Activated naive CD8-positive, alpha-beta T cell treated with anti-CD3 and anti-CD28 coated beads, Interleukin-2, amount 10 ng/mL, durations not matched to agents 7 days and 5 days (primary cell): ENCODE measurements at regions not wholly inside any gene's neighbourhood (a gene's known extent, or its start where the extent isn't known, plus 50 kb on each side); places are given as distances from the start of the nearest gene placed in this dataset.

Source experiments
- ATAC-seq: fragments of 150-1000 bp; cut with Tn5 transposase; one replicate; pipeline ENCODE4 v1.10.0; 2021; ENCODE audit warnings: low read depth, moderate library complexity
- POLR2A ChIA-PET: fragments of 350-600 bp; sonication (Branson Sonifier 250); formaldehyde crosslinking; loops from one replicate; lab custom pipeline; 2021; ENCODE audit warnings: antibody characterized with exemption; lab: Charles Lee
- DNase-seq: peaks from one replicate; pipeline ENCODE4 v3.0.0; 2021
- H3K27ac Mint-ChIP-seq: one replicate; pipeline ENCODE4 v1.8.0; 2022; ENCODE audit warnings: mild to moderate bottlenecking, mixed read lengths
- H3K27me3 Mint-ChIP-seq: one replicate; pipeline ENCODE4 v1.8.0; 2022; ENCODE audit warnings: mild to moderate bottlenecking, moderate library complexity, mixed read lengths
- H3K36me3 Mint-ChIP-seq: one replicate; pipeline ENCODE4 v1.8.0; 2021; ENCODE audit warnings: mild to moderate bottlenecking, mixed read lengths
- H3K4me1 Mint-ChIP-seq: one replicate; pipeline ENCODE4 v1.8.0; 2021; ENCODE audit warnings: mixed read lengths
- H3K4me3 Mint-ChIP-seq: one replicate; pipeline ENCODE4 v1.8.0; 2022; ENCODE audit warnings: mild to moderate bottlenecking, moderate library complexity, mixed read lengths
- H3K9me3 Mint-ChIP-seq: one replicate; pipeline ENCODE4 v1.8.0; 2021; ENCODE audit warnings: mixed read lengths

DNA sequence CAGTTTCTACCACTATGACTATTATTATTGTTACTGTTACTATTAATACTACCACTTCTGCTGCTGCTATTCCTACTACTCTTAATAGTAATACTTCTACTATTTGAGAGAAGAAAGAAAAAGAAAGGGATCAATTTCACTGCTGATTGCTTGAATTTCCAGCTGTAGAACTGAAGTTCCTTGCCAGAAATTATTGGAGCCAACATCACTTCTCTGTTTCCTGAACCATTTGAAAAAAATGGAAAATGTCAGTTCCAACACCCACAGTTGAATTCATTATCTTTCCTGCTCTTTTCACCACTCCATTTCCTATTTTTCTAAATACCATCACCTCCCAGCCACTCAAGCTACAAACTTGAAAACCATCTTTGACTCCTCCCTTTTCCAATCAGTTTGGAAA lies 54.1 kb upstream of the PIK3C2G start:
- POLR2A ChIA-PET = no interaction called here
- no peak for ATAC-seq
- Mint-ChIP-seq H3K9me3 (peaks cover 2% of the 10 kb centered on the region), H3K4me3 (no peak overlapping the region), H3K4me1 (no peaks in the 10 kb centered on the region), H3K36me3 (no peaks in the 10 kb centered on the region), H3K27me3 (no peaks in the 10 kb centered on the region), H3K27ac (no peak overlapping the region)
- DNase-seq = no peak

DNA sequence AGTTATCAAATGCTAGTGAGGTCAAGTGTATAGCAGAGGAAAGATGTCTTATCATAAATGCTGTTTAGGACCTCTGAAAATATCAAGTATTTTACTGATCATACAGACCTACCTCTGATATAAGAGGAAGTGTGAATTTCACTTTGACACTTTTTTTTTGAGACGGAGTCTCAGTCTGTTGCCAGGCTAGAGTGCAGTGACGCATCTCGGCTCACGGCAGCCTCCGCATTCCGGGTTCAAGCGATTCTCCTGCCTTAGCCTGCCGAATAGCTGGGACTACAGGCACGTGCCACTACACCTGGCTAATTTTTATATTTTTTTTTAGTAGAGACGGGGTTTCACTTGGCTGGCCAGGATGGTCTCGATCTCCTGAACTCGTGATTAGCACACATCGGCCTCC lies 55.1 kb upstream of the PIK3C2G start:
- POLR2A ChIA-PET = no interaction called here
- DNase-seq (no peak), ATAC-seq (no peak)
- no peaks in the 10 kb centered on the region for H3K4me1 Mint-ChIP-seq
- H3K27ac Mint-ChIP-seq = no peak overlapping the region
- peaks cover 2% of the 10 kb centered on the region for H3K9me3 Mint-ChIP-seq
- H3K27me3 Mint-ChIP-seq = no peaks in the 10 kb centered on the region
- H3K4me3 Mint-ChIP-seq = no peak overlapping the region
- H3K36me3 Mint-ChIP-seq = no peaks in the 10 kb centered on the region

DNA sequence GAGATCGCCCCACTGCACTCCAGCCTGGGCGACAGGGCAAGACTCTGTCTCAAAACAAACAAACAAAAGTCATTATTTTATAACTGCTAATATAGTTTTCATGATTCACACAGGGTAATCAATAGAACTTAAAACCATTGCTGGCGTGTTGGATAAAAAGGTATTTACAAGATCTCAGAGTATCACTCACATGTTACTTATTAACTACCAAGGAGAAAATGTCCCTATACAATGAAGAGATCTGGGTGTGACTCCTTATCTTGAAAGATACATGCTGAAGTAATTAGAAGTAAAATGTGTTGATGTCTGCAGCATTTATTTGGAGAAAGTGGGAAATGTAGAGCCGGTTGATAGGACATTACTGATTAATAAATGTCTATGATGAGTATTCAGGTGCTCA lies 57.3 kb upstream of the PIK3C2G start:
- Mint-ChIP-seq H3K27me3 (no peaks in the 10 kb centered on the region), H3K9me3 (peaks cover 2% of the 10 kb centered on the region), H3K36me3 (no peaks in the 10 kb centered on the region), H3K27ac (no peak overlapping the region), H3K4me3 (no peak overlapping the region), H3K4me1 (no peaks in the 10 kb centered on the region)
- POLR2A ChIA-PET = no interaction called here
- ATAC-seq (no peak), DNase-seq (no peak)

DNA sequence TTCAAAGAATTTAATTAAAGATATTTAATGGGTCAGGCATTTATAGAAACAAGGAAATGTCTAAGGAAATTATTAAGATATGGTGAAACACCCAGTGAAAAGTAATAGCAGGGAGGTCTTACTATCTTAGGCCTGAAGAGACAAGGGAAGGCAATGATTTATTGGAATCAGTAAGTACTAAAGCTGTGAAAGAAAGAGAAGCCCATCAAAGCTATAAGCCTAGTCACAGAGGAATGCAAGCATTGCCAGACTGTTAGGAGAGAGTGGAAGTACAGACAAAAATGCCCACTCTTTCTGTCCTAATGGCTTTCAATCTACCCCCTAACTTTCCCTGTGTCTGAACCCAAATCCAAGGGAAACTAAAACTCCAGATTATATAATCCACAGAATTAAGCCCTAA lies 69.2 kb upstream of the PIK3C2G start:
- Mint-ChIP-seq H3K27me3 (no peaks in the 10 kb centered on the region), H3K9me3 (peaks cover 4% of the 10 kb centered on the region), H3K36me3 (no peaks in the 10 kb centered on the region), H3K4me1 (no peaks in the 10 kb centered on the region), H3K27ac (no peak overlapping the region), H3K4me3 (no peak overlapping the region)
- POLR2A ChIA-PET = no interaction called here
- ATAC-seq (no peak), DNase-seq (no peak)

DNA sequence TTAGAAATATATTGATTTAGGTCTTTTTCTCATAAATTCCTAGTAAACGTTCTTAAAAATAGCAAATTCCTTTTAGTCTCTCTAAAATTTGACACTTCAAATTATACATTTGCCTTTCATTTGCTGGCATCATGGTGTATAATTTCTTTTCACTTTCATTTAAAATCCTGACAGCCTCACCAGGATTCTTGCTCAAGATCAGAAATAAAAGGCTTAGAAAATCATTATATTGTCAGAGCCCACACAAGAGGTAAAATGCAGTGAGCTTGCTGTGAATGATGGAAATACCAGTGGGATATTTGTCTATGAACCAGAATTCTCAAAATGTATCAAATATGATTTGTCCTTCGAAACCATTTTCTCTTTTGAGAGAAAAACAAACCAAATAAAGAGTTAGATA lies 78.2 kb upstream of the PIK3C2G start:
- H3K9me3 Mint-ChIP-seq = no peaks in the 10 kb centered on the region
- H3K27ac Mint-ChIP-seq = no peak overlapping the region
- no peak overlapping the region for H3K4me3 Mint-ChIP-seq
- H3K4me1 Mint-ChIP-seq = no peaks in the 10 kb centered on the region
- H3K36me3 Mint-ChIP-seq = no peaks in the 10 kb centered on the region
- no peaks in the 10 kb centered on the region for H3K27me3 Mint-ChIP-seq
- POLR2A ChIA-PET = no interaction called here
- DNase-seq = no peak
- no peak for ATAC-seq

DNA sequence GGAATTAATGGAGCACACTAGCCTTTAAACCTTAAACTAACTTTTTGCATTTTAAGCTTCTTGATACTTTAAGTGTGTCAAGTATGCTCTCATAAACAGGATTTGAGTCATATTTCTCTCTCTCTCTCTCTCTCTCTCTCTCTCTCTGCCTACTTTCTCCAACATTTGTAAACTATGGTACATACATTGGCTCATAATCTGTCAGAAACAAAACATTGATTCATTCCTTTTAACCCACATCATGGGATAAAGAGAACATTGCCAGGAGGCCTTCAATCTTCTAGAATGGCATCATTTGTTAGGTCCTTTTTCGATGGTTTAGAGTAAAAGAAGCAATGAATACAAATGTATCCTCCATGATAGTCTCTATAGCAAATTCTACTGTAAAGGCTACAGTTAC lies 81.6 kb upstream of the RERGL start:
- Mint-ChIP-seq H3K4me1 (no peaks in the 10 kb centered on the region), H3K27ac (no peak overlapping the region), H3K27me3 (no peaks in the 10 kb centered on the region), H3K9me3 (peaks cover 10% of the 10 kb centered on the region), H3K36me3 (no peaks in the 10 kb centered on the region), H3K4me3 (no peak overlapping the region)
- POLR2A ChIA-PET = no interaction called here
- DNase-seq (no peak), ATAC-seq (no peak)

DNA sequence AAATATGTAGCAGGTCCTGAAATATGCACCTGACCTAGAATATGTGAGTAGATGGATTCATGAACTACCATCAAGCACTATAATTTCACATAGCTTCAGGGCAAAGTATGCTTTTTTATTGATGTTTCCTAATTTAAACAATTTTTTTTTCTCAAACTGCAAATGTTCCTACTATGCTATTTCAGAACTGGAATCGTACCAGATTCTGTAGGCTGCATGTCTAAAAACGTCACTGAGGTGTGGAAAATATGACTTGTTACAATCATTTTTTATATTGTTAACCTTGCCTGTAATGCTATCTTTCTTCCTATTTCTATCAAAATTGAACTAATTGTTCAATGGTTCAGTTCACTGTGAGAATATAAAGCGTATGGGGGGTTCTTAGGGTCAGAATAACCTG lies 78.0 kb upstream of the RERGL start:
- ATAC-seq (no peak), DNase-seq (no peak)
- H3K36me3 Mint-ChIP-seq = no peaks in the 10 kb centered on the region
- no peak overlapping the region for H3K27ac Mint-ChIP-seq
- POLR2A ChIA-PET = no interaction called here
- H3K27me3 Mint-ChIP-seq = no peaks in the 10 kb centered on the region
- H3K4me3 Mint-ChIP-seq = no peak overlapping the region
- H3K9me3 Mint-ChIP-seq = peaks cover 10% of the 10 kb centered on the region
- peaks cover 5% of the 10 kb centered on the region for H3K4me1 Mint-ChIP-seq

DNA sequence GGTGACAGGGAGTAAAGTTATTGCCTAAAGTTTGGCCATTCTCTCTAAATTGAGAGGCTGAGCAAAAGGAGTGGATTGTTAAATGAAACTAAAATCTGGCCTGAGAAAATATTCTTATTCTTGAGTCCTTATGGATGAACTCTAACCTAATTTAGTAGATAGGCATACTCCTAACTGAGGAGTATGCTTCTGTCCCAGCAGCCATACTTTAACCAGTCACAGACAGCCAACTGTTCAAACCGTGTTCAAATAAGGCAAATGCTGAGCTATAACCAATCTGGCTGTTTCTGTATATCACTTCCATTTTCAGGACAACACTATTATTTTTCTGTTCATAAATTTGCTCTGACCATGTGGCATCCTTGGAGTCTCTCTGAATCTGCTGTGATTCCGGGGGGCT lies 75.9 kb upstream of the RERGL start:
- ATAC-seq = no peak
- H3K4me1 Mint-ChIP-seq = peaks cover 5% of the 10 kb centered on the region

DNA sequence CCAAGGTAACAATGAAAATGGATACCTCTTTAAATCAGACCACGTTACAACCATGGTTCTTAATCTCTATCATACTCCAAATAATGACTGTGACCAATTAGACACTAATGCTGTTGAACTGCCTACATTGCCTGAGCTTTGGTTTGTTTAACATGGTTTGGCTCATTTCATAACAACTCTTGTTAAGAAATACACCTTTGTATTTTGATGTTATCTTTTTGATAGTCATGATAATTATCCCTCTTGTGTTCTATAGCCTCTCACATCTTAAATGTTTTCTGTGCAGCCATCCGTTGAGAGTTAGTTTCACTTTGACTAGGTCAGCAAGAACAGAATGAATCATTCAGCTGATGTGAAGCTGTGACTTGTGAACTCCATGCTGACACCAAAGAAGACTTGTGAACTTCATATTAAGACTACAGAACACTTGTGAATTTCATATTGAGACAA lies 75.5 kb upstream of the RERGL start:
- no peak overlapping the region for H3K27ac Mint-ChIP-seq
- ATAC-seq = peak; percentile 33
- H3K36me3 Mint-ChIP-seq = no peaks in the 10 kb centered on the region
- H3K9me3 Mint-ChIP-seq = peaks cover 3% of the 10 kb centered on the region
- H3K4me3 Mint-ChIP-seq = no peak overlapping the region
- DNase-seq = no peak
- peaks cover 5% of the 10 kb centered on the region for H3K4me1 Mint-ChIP-seq
- POLR2A ChIA-PET = no interaction called here
- no peaks in the 10 kb centered on the region for H3K27me3 Mint-ChIP-seq

More for the DNA sequence above, 75.9 kb upstream of the RERGL start:
- Mint-ChIP-seq H3K36me3 (no peaks in the 10 kb centered on the region), H3K27ac (no peak overlapping the region), H3K4me3 (no peak overlapping the region), H3K27me3 (no peaks in the 10 kb centered on the region), H3K9me3 (peaks cover 3% of the 10 kb centered on the region)
- no peak for DNase-seq
- POLR2A ChIA-PET = no interaction called here

DNA sequence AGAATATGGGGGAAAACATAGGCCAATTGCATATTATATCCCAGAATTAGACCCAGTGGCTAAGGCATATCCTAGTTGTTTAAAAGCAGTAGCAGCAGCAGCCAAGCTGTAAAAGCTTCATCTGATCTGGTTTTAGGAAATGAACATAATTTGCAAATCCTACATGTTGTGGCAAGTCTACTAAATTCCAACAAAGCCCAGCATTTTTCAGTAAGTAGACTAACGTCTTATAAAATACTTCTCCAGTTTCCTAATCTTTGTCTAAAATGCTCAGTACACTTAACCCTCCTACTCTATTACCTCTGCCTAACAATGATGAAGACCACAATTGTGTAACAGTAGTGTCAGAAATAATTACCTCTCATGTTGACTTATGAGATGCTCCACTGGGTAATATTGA lies 70.9 kb upstream of the RERGL start:
- POLR2A ChIA-PET = no interaction called here
- Mint-ChIP-seq H3K27me3 (no peaks in the 10 kb centered on the region), H3K36me3 (no peaks in the 10 kb centered on the region), H3K27ac (no peak overlapping the region), H3K4me3 (no peak overlapping the region), H3K9me3 (peaks cover 3% of the 10 kb centered on the region), H3K4me1 (peaks cover 5% of the 10 kb centered on the region)
- DNase-seq = no peak
- ATAC-seq = no peak

DNA sequence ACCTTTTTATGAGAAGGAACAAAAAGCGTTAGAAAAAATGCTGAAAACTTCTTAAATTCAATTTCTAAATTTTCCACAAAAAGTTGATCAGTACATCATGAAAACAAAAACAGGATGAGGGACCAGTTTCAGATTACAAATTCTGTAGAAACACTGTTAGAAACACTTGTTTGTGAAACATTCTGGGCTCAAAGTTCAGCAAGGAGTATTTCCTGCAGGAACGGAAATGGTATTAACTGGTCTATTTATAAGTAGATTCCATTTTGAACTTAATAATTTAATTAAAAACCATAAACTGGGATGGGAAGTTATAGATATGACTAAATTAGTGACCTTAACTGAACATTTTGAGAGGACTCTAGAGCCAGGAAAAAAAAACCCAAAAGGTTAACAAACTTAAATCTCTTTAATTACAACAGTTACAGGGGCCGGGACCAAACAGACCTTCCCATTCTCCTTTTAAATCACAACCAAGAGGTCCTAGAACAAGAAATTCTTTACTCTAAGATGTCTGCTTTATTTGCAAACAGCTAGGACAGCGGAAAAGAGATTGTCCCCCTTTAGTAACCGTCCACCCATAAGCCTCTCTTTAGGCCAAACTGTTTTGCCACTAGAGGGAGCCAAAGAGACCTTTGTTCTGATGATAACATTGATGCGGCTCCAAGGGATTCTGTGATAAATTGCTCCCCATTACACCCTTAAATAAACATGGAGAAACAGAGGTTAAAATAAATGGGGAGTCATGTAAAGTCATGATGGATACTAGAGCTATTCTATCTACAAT lies 69.0 kb upstream of the RERGL start:
- DNase-seq (no peak), ATAC-seq (no peak)
- POLR2A ChIA-PET = no interaction called here
- Mint-ChIP-seq H3K9me3 (peaks cover under 1% of the 10 kb centered on the region), H3K36me3 (no peaks in the 10 kb centered on the region), H3K27me3 (no peaks in the 10 kb centered on the region), H3K4me3 (no peak overlapping the region), H3K4me1 (no peaks in the 10 kb centered on the region), H3K27ac (no peak overlapping the region)

DNA sequence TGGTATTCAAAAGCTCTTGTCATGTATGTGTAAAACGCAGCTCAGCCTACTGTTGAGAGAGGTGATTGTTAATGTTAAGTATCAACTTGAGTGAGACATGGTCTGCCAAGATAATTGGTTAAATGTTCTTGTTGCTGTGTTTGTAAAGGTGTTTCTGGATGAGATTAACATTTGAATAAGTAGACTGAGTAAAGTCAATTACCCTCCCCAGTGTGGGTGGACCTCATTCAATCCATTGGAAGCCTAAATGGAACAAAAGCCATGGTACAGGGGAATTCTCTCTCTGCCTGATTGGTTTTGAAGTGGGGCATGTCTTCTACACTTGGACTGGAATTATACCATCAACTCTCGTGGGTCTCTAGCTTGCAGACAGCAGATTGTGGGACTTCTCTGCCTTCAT lies 63.8 kb upstream of the RERGL start:
- Mint-ChIP-seq H3K4me3 (no peak overlapping the region), H3K4me1 (no peaks in the 10 kb centered on the region), H3K9me3 (no peaks in the 10 kb centered on the region), H3K36me3 (no peaks in the 10 kb centered on the region), H3K27ac (no peak overlapping the region), H3K27me3 (no peaks in the 10 kb centered on the region)
- ATAC-seq = no peak
- POLR2A ChIA-PET = no interaction called here
- no peak for DNase-seq

DNA sequence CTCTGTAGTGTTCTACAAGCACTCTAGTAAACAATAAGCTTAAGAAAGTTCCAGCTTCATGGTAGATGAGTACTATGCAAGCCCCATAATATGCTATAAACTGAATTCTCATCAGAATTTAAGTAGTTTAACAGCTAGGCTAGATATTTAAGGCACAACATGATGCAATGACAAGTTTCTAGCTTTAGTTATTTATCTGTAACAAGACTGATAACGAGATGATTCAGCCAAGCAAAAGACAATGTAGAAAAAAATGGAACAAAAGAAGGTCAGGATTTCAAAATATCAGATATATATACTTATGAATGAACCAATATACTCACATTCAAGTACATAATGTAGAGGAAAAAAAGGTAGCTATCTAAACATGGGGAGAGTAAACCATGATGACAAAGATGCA lies 61.0 kb upstream of the RERGL start:
- ATAC-seq = no peak
- H3K36me3 Mint-ChIP-seq = no peaks in the 10 kb centered on the region
- no peaks in the 10 kb centered on the region for H3K9me3 Mint-ChIP-seq
- POLR2A ChIA-PET = no interaction called here
- no peak overlapping the region for H3K4me3 Mint-ChIP-seq
- no peak overlapping the region for H3K27ac Mint-ChIP-seq
- DNase-seq = no peak
- no peaks in the 10 kb centered on the region for H3K4me1 Mint-ChIP-seq
- no peaks in the 10 kb centered on the region for H3K27me3 Mint-ChIP-seq

DNA sequence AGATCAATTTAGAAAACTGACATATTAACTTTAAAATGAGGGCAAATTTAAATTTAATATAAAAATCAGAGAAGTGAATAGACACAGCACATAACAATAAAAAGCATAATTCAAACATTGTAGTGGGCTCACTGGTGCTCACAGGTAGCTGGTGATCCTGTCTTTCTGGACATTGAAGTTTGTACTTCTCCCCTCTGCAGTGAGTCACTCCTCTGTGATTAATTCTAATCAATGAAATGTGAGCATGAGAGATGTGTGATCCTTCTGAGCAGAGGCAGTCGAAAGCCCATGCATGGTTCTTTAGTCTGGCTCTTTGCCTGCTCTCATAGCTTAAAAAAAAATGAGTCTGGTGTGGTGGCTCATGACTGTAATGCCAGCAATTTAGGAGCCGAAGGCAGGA lies 59.0 kb upstream of the RERGL start:
- Mint-ChIP-seq H3K4me3 (no peak overlapping the region), H3K36me3 (no peaks in the 10 kb centered on the region), H3K27ac (no peak overlapping the region), H3K27me3 (no peaks in the 10 kb centered on the region), H3K4me1 (no peaks in the 10 kb centered on the region), H3K9me3 (no peaks in the 10 kb centered on the region)
- POLR2A ChIA-PET = no interaction called here
- no peak for DNase-seq
- ATAC-seq = no peak
